ENCODE measurements at regions not wholly inside any gene's neighbourhood (a gene's known extent, or its start where the extent isn't known, plus 50 kb on each side); places are given as distances from the start of the nearest gene placed in this dataset.

DNA sequence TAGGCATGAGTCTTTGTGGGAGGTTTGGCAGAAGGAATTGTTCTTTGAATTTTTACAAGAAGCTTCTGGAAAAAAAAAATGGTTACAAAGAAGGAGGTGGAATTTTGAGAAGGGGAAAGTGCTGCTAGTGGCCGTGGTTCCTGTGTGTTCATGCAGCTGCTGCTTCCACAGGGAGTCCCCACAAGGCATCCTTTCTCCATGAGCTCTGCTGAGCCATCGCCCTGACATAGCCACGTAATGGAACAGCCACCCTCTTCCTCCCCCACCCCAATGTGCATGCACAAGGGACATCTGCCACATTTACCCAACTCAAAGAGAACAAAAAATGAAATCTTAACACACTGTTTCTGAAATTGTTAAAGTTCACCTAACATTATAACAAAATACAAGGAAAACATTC is 529.7 kb downstream of the SATB2 start:
- TF ChIP-seq, protein P1, sequence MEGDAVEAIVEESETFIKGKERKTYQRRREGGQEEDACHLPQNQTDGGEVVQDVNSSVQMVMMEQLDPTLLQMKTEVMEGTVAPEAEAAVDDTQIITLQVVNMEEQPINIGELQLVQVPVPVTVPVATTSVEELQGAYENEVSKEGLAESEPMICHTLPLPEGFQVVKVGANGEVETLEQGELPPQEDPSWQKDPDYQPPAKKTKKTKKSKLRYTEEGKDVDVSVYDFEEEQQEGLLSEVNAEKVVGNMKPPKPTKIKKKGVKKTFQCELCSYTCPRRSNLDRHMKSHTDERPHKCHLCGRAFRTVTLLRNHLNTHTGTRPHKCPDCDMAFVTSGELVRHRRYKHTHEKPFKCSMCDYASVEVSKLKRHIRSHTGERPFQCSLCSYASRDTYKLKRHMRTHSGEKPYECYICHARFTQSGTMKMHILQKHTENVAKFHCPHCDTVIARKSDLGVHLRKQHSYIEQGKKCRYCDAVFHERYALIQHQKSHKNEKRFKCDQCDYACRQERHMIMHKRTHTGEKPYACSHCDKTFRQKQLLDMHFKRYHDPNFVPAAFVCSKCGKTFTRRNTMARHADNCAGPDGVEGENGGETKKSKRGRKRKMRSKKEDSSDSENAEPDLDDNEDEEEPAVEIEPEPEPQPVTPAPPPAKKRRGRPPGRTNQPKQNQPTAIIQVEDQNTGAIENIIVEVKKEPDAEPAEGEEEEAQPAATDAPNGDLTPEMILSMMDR (IDR thresholded peaks at IDR 0.05), result no peak
- TF ChIP-seq POLR2A (IDR thresholded peaks at IDR 0.05), result no peak
